GM18508 (cell line): ENCODE measurements at regions not wholly inside any gene's neighbourhood (a gene's known extent, or its start where the extent isn't known, plus 50 kb on each side); places are given as distances from the start of the nearest gene placed in this dataset.
"Not testable (repeated sequence)": the region's sequence is repeated elsewhere in the genome, so short reads cannot be mapped to it uniquely, and the experiment has no call there.

ENCODE experiments used
- ATAC-seq: cut with Tn5 transposase; IDR thresholded peaks from one replicate; pipeline ENCODE4 v1.9.1; 2021; ENCODE audit warnings: moderate number of reproducible peaks; ENCODE audit not compliant: insufficient read depth, unreplicated experiment

GRCh38 chr6:168951217-168951616, 302.4 kb downstream of the THBS2 start:
- ATAC-seq, result no peak

GRCh38 chr6:168950858-168951214, 302.8 kb downstream of the THBS2 start:
- no peak for ATAC-seq

GRCh38 chr6:168949981-168950857, 303.4 kb downstream of the THBS2 start:
- no peak for ATAC-seq

- ATAC-seq, result no peak
These were observed 304.6 kb downstream of the THBS2 start for GRCh38 chr6:168948990-168949531.

GRCh38 chr6:168948002-168948401, 305.6 kb downstream of the THBS2 start:
- ATAC-seq, result no peak

- ATAC-seq, result no peak
These were observed 310.3 kb downstream of the THBS2 start for GRCh38 chr6:168943231-168943905.

- no peak for ATAC-seq
These were observed 311.0 kb downstream of the THBS2 start for GRCh38 chr6:168942646-168943045.

- ATAC-seq, result no peak
These were observed 312.6 kb downstream of the THBS2 start for GRCh38 chr6:168941036-168941435.

- no peak for ATAC-seq
These were observed 313.9 kb downstream of the THBS2 start for GRCh38 chr6:168939796-168940195.

GRCh38 chr6:168939041-168939440, 314.6 kb downstream of the THBS2 start:
- no peak for ATAC-seq

- ATAC-seq, result no peak
These were observed 315.1 kb downstream of the THBS2 start for GRCh38 chr6:168938546-168938945.

- ATAC-seq, result no peak
These were observed 316.6 kb downstream of the THBS2 start for GRCh38 chr6:168937054-168937453.

- no peak for ATAC-seq
These were observed 318.0 kb downstream of the THBS2 start for GRCh38 chr6:168935628-168936010.

GRCh38 chr6:168934660-168935627, 318.7 kb downstream of the THBS2 start:
- no peak for ATAC-seq

GRCh38 chr6:168932171-168932570, 321.5 kb downstream of the THBS2 start:
- not testable (repeated sequence) for ATAC-seq

- ATAC-seq, result not testable (repeated sequence)
These were observed 322.6 kb downstream of the THBS2 start for GRCh38 chr6:168931072-168931471.

- no peak for ATAC-seq
These were observed 323.7 kb downstream of the THBS2 start for GRCh38 chr6:168929871-168930450.

GRCh38 chr6:168928012-168928411, 325.6 kb downstream of the THBS2 start:
- no peak for ATAC-seq

GRCh38 chr6:168927026-168927425, 326.6 kb downstream of the THBS2 start:
- ATAC-seq, result no peak

- ATAC-seq, result no peak
These were observed 327.3 kb downstream of the THBS2 start for GRCh38 chr6:168926306-168926705.
